H1 (cell line): ENCODE measurements at regions not wholly inside any gene's neighbourhood (a gene's known extent, or its start where the extent isn't known, plus 50 kb on each side); places are given as distances from the start of the nearest gene placed in this dataset.
A peak's percentile ranks its signal among the peaks of the same experiment; 100 is the strongest.

Experiments
- CEBPB ChIP-seq: IDR thresholded peaks from 2 replicates; pipeline ENCODE4 v1.6.1; 2012; ENCODE audit warnings: low read depth, low read length
- CHD1 ChIP-seq: IDR thresholded peaks from 2 replicates; pipeline ENCODE4 v1.6.1; 2012; ENCODE audit warnings: low read depth, low read length, improper control_type of control experiment
- EZH2 ChIP-seq: fragments of 200-600 bp; sonication (generic); IDR thresholded peaks from 2 replicates; pipeline ENCODE4 v1.7.1; 2012; ENCODE audit warnings: low read depth, mild to moderate bottlenecking, moderate library complexity, low read length, inconsistent platforms; ENCODE audit not compliant: severe bottlenecking
- NANOG ChIP-seq: IDR thresholded peaks from 2 replicates; pipeline ENCODE4 v1.6.1; 2011; ENCODE audit warnings: low read length, low read depth, mild to moderate bottlenecking, inconsistent platforms; ENCODE audit not compliant: insufficient read depth, poor library complexity, severe bottlenecking
- SIN3A ChIP-seq, 2 experiments: IDR thresholded peaks in 1 of 2; conservative IDR thresholded peaks in 1 of 2; 2 replicates each; pipeline ENCODE4 v1.6.1; 2011 to 2012; ENCODE audit warnings: low read length in 2 of 2, improper control_type of control experiment in 1 of 2, low read depth in 1 of 2, mild to moderate bottlenecking in 1 of 2
- SIRT6 ChIP-seq: IDR thresholded peaks from one replicate; pipeline ENCODE4 v1.7.1; 2012; ENCODE audit warnings: low read length, inconsistent platforms
- SP1 ChIP-seq: IDR thresholded peaks from 2 replicates; pipeline ENCODE4 v1.6.1; 2011; ENCODE audit warnings: low read depth, low read length
- SP2 ChIP-seq: IDR thresholded peaks from 2 replicates; pipeline ENCODE4 v1.6.1; 2012; ENCODE audit warnings: mild to moderate bottlenecking, low read length, inconsistent platforms
- SRF ChIP-seq: IDR thresholded peaks from 2 replicates; pipeline ENCODE4 v1.6.1; 2011; ENCODE audit warnings: mild to moderate bottlenecking, low read depth, low read length, moderate library complexity
- SUZ12 ChIP-seq: fragments of 200-600 bp; sonication (generic); IDR thresholded peaks from 2 replicates; pipeline ENCODE4 v1.6.1; 2012; ENCODE audit warnings: mild to moderate bottlenecking, inconsistent platforms, low read length, moderate library complexity, mixed read lengths
- USF2 ChIP-seq: IDR thresholded peaks from 2 replicates; pipeline ENCODE4 v1.6.1; 2011; ENCODE audit warnings: low read length, improper control_type of control experiment
- TF ChIP-seq, protein P1 (sequence below), 3 experiments: IDR thresholded peaks; 1 replicate in 2 of 3; 2 replicates in 1 of 3; pipeline versions ENCODE4 v1.5.1 to v1.6.1; 2011; ENCODE audit warnings: low read length in 3 of 3, mild to moderate bottlenecking in 3 of 3, inconsistent platforms in 2 of 3, low read depth in 1 of 3, moderate library complexity in 1 of 3; ENCODE audit not compliant: insufficient read depth in 1 of 3; ENCODE audit errors: control extremely low read depth in 1 of 3

GRCh38 chr1:149845416-149845815, 54.0 kb upstream of the BOLA1 start (continued):
- no peak for TF ChIP-seq SIRT6
- no peak for TF ChIP-seq CEBPB
- no peak for TF ChIP-seq EZH2
- TF ChIP-seq SIN3A (conservative IDR thresholded peaks at IDR 0.05 in 1 of 2, IDR thresholded peaks at IDR 0.05 in 1 of 2; ENCODE audit: low read depth in 1 of 2, low read length in 2 of 2) = no peak; a peak in 1 of 4 replicates
- TF ChIP-seq, protein P1, sequence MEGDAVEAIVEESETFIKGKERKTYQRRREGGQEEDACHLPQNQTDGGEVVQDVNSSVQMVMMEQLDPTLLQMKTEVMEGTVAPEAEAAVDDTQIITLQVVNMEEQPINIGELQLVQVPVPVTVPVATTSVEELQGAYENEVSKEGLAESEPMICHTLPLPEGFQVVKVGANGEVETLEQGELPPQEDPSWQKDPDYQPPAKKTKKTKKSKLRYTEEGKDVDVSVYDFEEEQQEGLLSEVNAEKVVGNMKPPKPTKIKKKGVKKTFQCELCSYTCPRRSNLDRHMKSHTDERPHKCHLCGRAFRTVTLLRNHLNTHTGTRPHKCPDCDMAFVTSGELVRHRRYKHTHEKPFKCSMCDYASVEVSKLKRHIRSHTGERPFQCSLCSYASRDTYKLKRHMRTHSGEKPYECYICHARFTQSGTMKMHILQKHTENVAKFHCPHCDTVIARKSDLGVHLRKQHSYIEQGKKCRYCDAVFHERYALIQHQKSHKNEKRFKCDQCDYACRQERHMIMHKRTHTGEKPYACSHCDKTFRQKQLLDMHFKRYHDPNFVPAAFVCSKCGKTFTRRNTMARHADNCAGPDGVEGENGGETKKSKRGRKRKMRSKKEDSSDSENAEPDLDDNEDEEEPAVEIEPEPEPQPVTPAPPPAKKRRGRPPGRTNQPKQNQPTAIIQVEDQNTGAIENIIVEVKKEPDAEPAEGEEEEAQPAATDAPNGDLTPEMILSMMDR (IDR thresholded peaks at IDR 0.05; ENCODE audit: control extremely low read depth in 1 of 3, insufficient read depth in 1 of 3, low read depth in 1 of 3, low read length in 3 of 3) = no peak
- TF ChIP-seq SP2 = no peak
- no peak for TF ChIP-seq USF2
- peak; percentile 64; the same call in 1 of the 2 replicates for TF ChIP-seq SP1
- TF ChIP-seq NANOG = peak; percentile 94
- no peak for TF ChIP-seq SRF
- no peak for TF ChIP-seq SUZ12
- TF ChIP-seq CHD1 = no peak
